ENCODE measurements at regions not wholly inside any gene's neighbourhood (a gene's known extent, or its start where the extent isn't known, plus 50 kb on each side); places are given as distances from the start of the nearest gene placed in this dataset.
A peak's percentile ranks its signal among the peaks of the same experiment; 100 is the strongest.

- H3K27ac ChIP-seq (replicated peaks; ENCODE audit: low read length) = no peak overlapping the region
- no peak for DNase-seq (ENCODE audit: low spot score)
- no peaks in the 10 kb centered on the region for H3K79me1 ChIP-seq (ENCODE audit: low read depth, low read length)
- H4K8ac ChIP-seq (ENCODE audit: low read depth, low read length) = no peak overlapping the region
- no peak overlapping the region for H2AK5ac ChIP-seq (ENCODE audit: low read depth, low read length)
- H3K36me3 ChIP-seq (replicated peaks in 1 of 2; ENCODE audit: control insufficient read depth in 2 of 2, insufficient read depth in 2 of 2, low read length in 2 of 2) = no peaks in the 10 kb centered on the region
- no peak overlapping the region for H3K4me3 ChIP-seq (ENCODE audit: low read length in 2 of 2)
- H2BK5ac ChIP-seq (ENCODE audit: low read length) = no peak overlapping the region
- H3K9me3 ChIP-seq (replicated peaks in 1 of 2; ENCODE audit: control insufficient read depth in 2 of 2, insufficient read depth in 1 of 2, low read depth in 1 of 2, low read length in 2 of 2) = no peaks in the 10 kb centered on the region
- H4K91ac ChIP-seq (ENCODE audit: low read depth, low read length, poor library complexity) = no peak overlapping the region
- peak overlapping the region; percentile 58 for H3K18ac ChIP-seq (ENCODE audit: low read length)
- no peaks in the 10 kb centered on the region for H3K4me1 ChIP-seq (ENCODE audit: control insufficient read depth in 2 of 2, insufficient read depth in 1 of 2, low read depth in 1 of 2, low read length in 2 of 2)
- no peak overlapping the region for H3K4ac ChIP-seq (ENCODE audit: low read length)
- H3K9ac ChIP-seq (ENCODE audit: low read depth, low read length, poor library complexity) = no peak overlapping the region
- H3K14ac ChIP-seq (ENCODE audit: low read length) = no peak overlapping the region
- H3K27me3 ChIP-seq (ENCODE audit: control insufficient read depth in 3 of 3, insufficient read depth in 3 of 3, low read depth in 1 of 3, low read length in 3 of 3) = no peaks in the 10 kb centered on the region
- H2AFZ ChIP-seq (ENCODE audit: low read length) = no peak overlapping the region
- H2BK12ac ChIP-seq (ENCODE audit: low read length) = no peak overlapping the region
- H2BK15ac ChIP-seq (ENCODE audit: low read length) = no peak overlapping the region
- H3K23ac ChIP-seq (ENCODE audit: low read depth, low read length, poor library complexity) = no peak overlapping the region
- H2BK120ac ChIP-seq (ENCODE audit: low read depth, low read length) = no peak overlapping the region
- WGBS, 2 donors (ENCODE audit: extremely low coverage in 2 of 2, insufficient read length in 2 of 2, insufficient replicate concordance in 1 of 2) = no CpG with 5 or more reads among the region's 2 CpGs
- H3K4me2 ChIP-seq (ENCODE audit: insufficient read depth, low read length, poor library complexity, severe bottlenecking) = no peak overlapping the region
Observed at GRCh38 chr6:135603249-135603648, 105.7 kb upstream of the AHI1 start.

- Histone ChIP-seq H3K23ac (ENCODE audit: low read depth, low read length, poor library complexity) (peak overlapping the region; percentile 55), H3K4me3 (ENCODE audit: low read length in 2 of 2) (peak overlapping the region in 1 of 2 donors; percentile 34), H3K27me3 (ENCODE audit: control insufficient read depth in 3 of 3, insufficient read depth in 3 of 3, low read depth in 1 of 3, low read length in 3 of 3) (no peaks in the 10 kb centered on the region), H2BK120ac (ENCODE audit: low read depth, low read length) (no peak overlapping the region), H3K4me1 (ENCODE audit: control insufficient read depth in 2 of 2, insufficient read depth in 1 of 2, low read depth in 1 of 2, low read length in 2 of 2) (no peaks in the 10 kb centered on the region), H3K9ac (ENCODE audit: low read depth, low read length, poor library complexity) (peak overlapping the region; percentile 77), H3K4me2 (ENCODE audit: insufficient read depth, low read length, poor library complexity, severe bottlenecking) (no peak overlapping the region), H3K4ac (ENCODE audit: low read length) (no peak overlapping the region), H3K9me3 (replicated peaks in 1 of 2; ENCODE audit: control insufficient read depth in 2 of 2, insufficient read depth in 1 of 2, low read depth in 1 of 2, low read length in 2 of 2) (no peaks in the 10 kb centered on the region), H2BK15ac (ENCODE audit: low read length) (no peak overlapping the region), H2AK5ac (ENCODE audit: low read depth, low read length) (no peak overlapping the region), H2BK5ac (ENCODE audit: low read length) (no peak overlapping the region), H3K79me1 (ENCODE audit: low read depth, low read length) (no peaks in the 10 kb centered on the region), H2BK12ac (ENCODE audit: low read length) (peak overlapping the region; percentile 10), H3K36me3 (replicated peaks in 1 of 2; ENCODE audit: control insufficient read depth in 2 of 2, insufficient read depth in 2 of 2, low read length in 2 of 2) (no peaks in the 10 kb centered on the region), H2AFZ (ENCODE audit: low read length) (no peak overlapping the region), H4K8ac (ENCODE audit: low read depth, low read length) (peak overlapping the region; percentile 82), H4K91ac (ENCODE audit: low read depth, low read length, poor library complexity) (no peak overlapping the region), H3K27ac (replicated peaks; ENCODE audit: low read length) (no peak overlapping the region), H3K14ac (ENCODE audit: low read length) (peak overlapping the region; percentile 71), H3K18ac (ENCODE audit: low read length) (peak overlapping the region; percentile 18)
- no CpG with 5 or more reads among the region's 10 CpGs for WGBS, 2 donors (ENCODE audit: extremely low coverage in 2 of 2, insufficient read length in 2 of 2, insufficient replicate concordance in 1 of 2)
- DNase-seq (ENCODE audit: low spot score) = no peak
Observed at GRCh38 chr6:135604035-135604860, 106.7 kb upstream of the AHI1 start.

- Histone ChIP-seq H2AFZ (ENCODE audit: low read length) (no peak overlapping the region), H3K4me1 (ENCODE audit: control insufficient read depth in 2 of 2, insufficient read depth in 1 of 2, low read depth in 1 of 2, low read length in 2 of 2) (no peaks in the 10 kb centered on the region), H3K9ac (ENCODE audit: low read depth, low read length, poor library complexity) (no peak overlapping the region), H4K8ac (ENCODE audit: low read depth, low read length) (no peak overlapping the region), H3K4ac (ENCODE audit: low read length) (no peak overlapping the region), H4K91ac (ENCODE audit: low read depth, low read length, poor library complexity) (no peak overlapping the region), H3K4me3 (ENCODE audit: low read length in 2 of 2) (no peak overlapping the region), H2BK12ac (ENCODE audit: low read length) (no peak overlapping the region), H3K27ac (replicated peaks; ENCODE audit: low read length) (no peak overlapping the region), H2BK120ac (ENCODE audit: low read depth, low read length) (no peak overlapping the region), H3K36me3 (replicated peaks in 1 of 2; ENCODE audit: control insufficient read depth in 2 of 2, insufficient read depth in 2 of 2, low read length in 2 of 2) (no peaks in the 10 kb centered on the region), H3K79me1 (ENCODE audit: low read depth, low read length) (no peaks in the 10 kb centered on the region), H3K23ac (ENCODE audit: low read depth, low read length, poor library complexity) (no peak overlapping the region), H3K4me2 (ENCODE audit: insufficient read depth, low read length, poor library complexity, severe bottlenecking) (no peak overlapping the region), H3K9me3 (replicated peaks in 1 of 2; ENCODE audit: control insufficient read depth in 2 of 2, insufficient read depth in 1 of 2, low read depth in 1 of 2, low read length in 2 of 2) (no peaks in the 10 kb centered on the region), H2BK5ac (ENCODE audit: low read length) (no peak overlapping the region), H2AK5ac (ENCODE audit: low read depth, low read length) (no peak overlapping the region), H2BK15ac (ENCODE audit: low read length) (no peak overlapping the region), H3K18ac (ENCODE audit: low read length) (no peak overlapping the region), H3K14ac (ENCODE audit: low read length) (no peak overlapping the region), H3K27me3 (ENCODE audit: control insufficient read depth in 3 of 3, insufficient read depth in 3 of 3, low read depth in 1 of 3, low read length in 3 of 3) (no peaks in the 10 kb centered on the region)
- no CpG with 5 or more reads among the region's 2 CpGs for WGBS, 2 donors (ENCODE audit: extremely low coverage in 2 of 2, insufficient read length in 2 of 2, insufficient replicate concordance in 1 of 2)
- no peak for DNase-seq (ENCODE audit: low spot score)
Observed at GRCh38 chr6:135605278-135605790, 107.8 kb upstream of the AHI1 start.

GRCh38 chr6:135606392-135606791 is 108.9 kb upstream of the AHI1 start:
- Histone ChIP-seq H3K36me3 (replicated peaks in 1 of 2; ENCODE audit: control insufficient read depth in 2 of 2, insufficient read depth in 2 of 2, low read length in 2 of 2) (no peaks in the 10 kb centered on the region), H2BK15ac (ENCODE audit: low read length) (no peak overlapping the region), H4K91ac (ENCODE audit: low read depth, low read length, poor library complexity) (no peak overlapping the region), H3K23ac (ENCODE audit: low read depth, low read length, poor library complexity) (no peak overlapping the region), H3K79me1 (ENCODE audit: low read depth, low read length) (no peaks in the 10 kb centered on the region), H4K8ac (ENCODE audit: low read depth, low read length) (no peak overlapping the region), H3K27me3 (ENCODE audit: control insufficient read depth in 3 of 3, insufficient read depth in 3 of 3, low read depth in 1 of 3, low read length in 3 of 3) (no peaks in the 10 kb centered on the region), H3K4me3 (ENCODE audit: low read length in 2 of 2) (no peak overlapping the region), H2BK5ac (ENCODE audit: low read length) (no peak overlapping the region), H2AFZ (ENCODE audit: low read length) (no peak overlapping the region), H3K14ac (ENCODE audit: low read length) (no peak overlapping the region), H3K9me3 (replicated peaks in 1 of 2; ENCODE audit: control insufficient read depth in 2 of 2, insufficient read depth in 1 of 2, low read depth in 1 of 2, low read length in 2 of 2) (no peaks in the 10 kb centered on the region), H3K9ac (ENCODE audit: low read depth, low read length, poor library complexity) (no peak overlapping the region), H2AK5ac (ENCODE audit: low read depth, low read length) (no peak overlapping the region), H3K18ac (ENCODE audit: low read length) (no peak overlapping the region), H2BK120ac (ENCODE audit: low read depth, low read length) (no peak overlapping the region), H3K4me2 (ENCODE audit: insufficient read depth, low read length, poor library complexity, severe bottlenecking) (no peak overlapping the region), H2BK12ac (ENCODE audit: low read length) (no peak overlapping the region), H3K27ac (replicated peaks; ENCODE audit: low read length) (no peak overlapping the region), H3K4ac (ENCODE audit: low read length) (no peak overlapping the region), H3K4me1 (ENCODE audit: control insufficient read depth in 2 of 2, insufficient read depth in 1 of 2, low read depth in 1 of 2, low read length in 2 of 2) (no peaks in the 10 kb centered on the region)
- no CpG with 5 or more reads among the region's 2 CpGs for WGBS, 2 donors (ENCODE audit: extremely low coverage in 2 of 2, insufficient read length in 2 of 2, insufficient replicate concordance in 1 of 2)
- DNase-seq (ENCODE audit: low spot score) = no peak
